ENCODE measurements at regions not wholly inside any gene's neighbourhood (a gene's known extent, or its start where the extent isn't known, plus 50 kb on each side); places are given as distances from the start of the nearest gene placed in this dataset.

DNA sequence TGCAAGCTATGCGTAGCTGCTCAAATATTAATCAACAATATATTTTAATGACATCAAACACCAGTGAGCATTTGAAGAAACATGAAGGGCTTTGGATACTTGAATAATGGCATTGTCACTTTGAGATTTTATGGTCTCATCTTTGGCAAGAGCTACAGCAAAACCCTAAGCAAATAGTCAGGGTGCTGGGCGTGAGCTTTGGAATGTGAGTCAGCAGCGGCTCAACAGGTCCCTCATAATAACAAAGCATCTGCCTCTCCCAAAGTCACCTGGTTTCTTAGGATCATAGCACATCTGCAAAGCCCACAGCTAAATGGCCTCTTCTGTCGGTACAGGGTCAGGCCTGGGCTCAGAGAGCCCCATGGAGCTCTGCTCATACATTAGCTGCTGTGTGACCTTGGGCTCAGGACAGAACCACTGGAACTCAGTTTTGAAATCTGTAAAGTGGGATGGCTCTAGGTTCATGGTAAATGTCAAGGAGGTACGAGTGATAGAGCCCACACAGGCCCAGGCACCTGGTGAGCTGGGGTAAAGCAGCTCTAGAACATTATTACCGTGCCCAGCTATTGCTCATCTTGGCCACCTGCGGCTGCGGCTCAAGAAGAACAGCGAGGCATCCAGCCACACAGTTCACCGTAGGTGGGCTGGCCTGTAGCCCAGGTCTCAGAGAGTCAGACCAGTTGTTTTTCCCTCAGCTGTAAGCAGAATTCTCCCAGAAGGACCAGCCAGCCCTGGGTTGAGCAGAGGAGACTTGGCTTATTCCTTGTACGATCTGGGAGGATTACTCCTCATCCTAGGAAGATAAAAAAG is 544.5 kb upstream of the CDH11 start:
- TF ChIP-seq, protein P1, sequence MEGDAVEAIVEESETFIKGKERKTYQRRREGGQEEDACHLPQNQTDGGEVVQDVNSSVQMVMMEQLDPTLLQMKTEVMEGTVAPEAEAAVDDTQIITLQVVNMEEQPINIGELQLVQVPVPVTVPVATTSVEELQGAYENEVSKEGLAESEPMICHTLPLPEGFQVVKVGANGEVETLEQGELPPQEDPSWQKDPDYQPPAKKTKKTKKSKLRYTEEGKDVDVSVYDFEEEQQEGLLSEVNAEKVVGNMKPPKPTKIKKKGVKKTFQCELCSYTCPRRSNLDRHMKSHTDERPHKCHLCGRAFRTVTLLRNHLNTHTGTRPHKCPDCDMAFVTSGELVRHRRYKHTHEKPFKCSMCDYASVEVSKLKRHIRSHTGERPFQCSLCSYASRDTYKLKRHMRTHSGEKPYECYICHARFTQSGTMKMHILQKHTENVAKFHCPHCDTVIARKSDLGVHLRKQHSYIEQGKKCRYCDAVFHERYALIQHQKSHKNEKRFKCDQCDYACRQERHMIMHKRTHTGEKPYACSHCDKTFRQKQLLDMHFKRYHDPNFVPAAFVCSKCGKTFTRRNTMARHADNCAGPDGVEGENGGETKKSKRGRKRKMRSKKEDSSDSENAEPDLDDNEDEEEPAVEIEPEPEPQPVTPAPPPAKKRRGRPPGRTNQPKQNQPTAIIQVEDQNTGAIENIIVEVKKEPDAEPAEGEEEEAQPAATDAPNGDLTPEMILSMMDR (IDR thresholded peaks at IDR 0.05): no peak
- no peak for TF ChIP-seq POLR2AphosphoS5 (IDR thresholded peaks at IDR 0.05)
- no peak for TF ChIP-seq POLR2A (IDR thresholded peaks at IDR 0.05)

All from breast epithelium (tissue), 3 donors.